GM10266 (cell line): ENCODE measurements at regions not wholly inside any gene's neighbourhood (a gene's known extent, or its start where the extent isn't known, plus 50 kb on each side); places are given as distances from the start of the nearest gene placed in this dataset.
"Not testable (repeated sequence)": the region's sequence is repeated elsewhere in the genome, so short reads cannot be mapped to it uniquely, and the experiment has no call there.

Experiments used
- DNase-seq: peaks from one replicate; pipeline ENCODE4 v3.0.0; 2012; ENCODE audit errors: extremely low spot score
- CTCF ChIP-seq: IDR thresholded peaks from 2 replicates; pipeline ENCODE4 v1.5.1; 2012; ENCODE audit warnings: mild to moderate bottlenecking, low read depth; ENCODE audit not compliant: control insufficient read depth, insufficient read depth; ENCODE audit errors: missing control alignments

DNA sequence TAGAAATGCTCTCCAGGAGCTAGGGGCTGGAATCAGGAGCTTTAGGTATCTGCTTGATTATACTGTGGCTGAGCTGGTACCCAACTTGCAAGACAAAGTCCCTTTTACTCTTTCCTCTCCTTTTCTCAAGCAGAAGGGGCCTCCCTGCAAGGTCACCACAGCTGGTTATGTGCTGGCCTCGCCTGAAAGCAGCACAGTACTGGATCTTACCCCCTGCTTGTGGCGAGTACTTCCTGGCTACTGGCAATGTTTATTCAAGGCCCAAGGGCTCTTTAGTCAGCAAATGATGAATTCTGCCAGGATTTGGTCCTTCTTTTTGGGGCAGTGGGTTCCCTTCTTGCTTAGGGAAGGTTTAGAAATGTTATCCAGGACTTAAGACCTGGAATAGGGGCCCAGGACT is 234.6 kb downstream of the RAP2B start:
- TF ChIP-seq CTCF: no peak
- DNase-seq: no peak

GRCh38 chr3:153397794-153398193 is 235.8 kb downstream of the RAP2B start:
- no peak for TF ChIP-seq CTCF
- no peak for DNase-seq

GRCh38 chr3:153399636-153400035 is 237.6 kb downstream of the RAP2B start:
- no peak for TF ChIP-seq CTCF
- DNase-seq: peak; percentile 22

DNA sequence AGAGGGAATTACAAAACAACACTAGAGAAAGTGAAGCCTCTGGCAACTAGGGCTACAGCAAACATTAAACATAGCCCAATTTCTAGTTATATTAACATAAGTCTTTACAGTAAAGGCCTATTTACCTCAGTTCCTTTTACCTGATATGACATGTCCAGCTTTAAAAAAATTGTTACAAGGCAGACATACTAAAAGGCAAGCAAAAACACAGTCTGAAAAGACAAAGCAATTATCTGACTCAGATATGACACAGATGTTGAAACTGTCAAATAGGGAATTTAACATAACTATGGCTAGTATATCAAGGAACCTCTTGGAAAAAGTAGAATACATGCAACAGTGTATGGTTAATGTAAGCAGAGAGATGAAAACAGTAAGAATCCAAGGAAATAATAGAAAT is 238.6 kb downstream of the RAP2B start:
- TF ChIP-seq CTCF: no peak

GRCh38 chr3:153404157-153404556 is 242.1 kb downstream of the RAP2B start:
- no peak for TF ChIP-seq CTCF
- DNase-seq: no peak

More for the DNA sequence above, 238.6 kb downstream of the RAP2B start:
- no peak for DNase-seq

GRCh38 chr3:153405320-153405719 is 243.3 kb downstream of the RAP2B start:
- not testable (repeated sequence) for DNase-seq

GRCh38 chr3:153410517-153410916 is 248.5 kb downstream of the RAP2B start:
- no peak for TF ChIP-seq CTCF
- DNase-seq: no peak

GRCh38 chr3:153414982-153415381 is 253.0 kb downstream of the RAP2B start:
- no peak for TF ChIP-seq CTCF
- DNase-seq: no peak
